ENCODE measurements at regions not wholly inside any gene's neighbourhood (a gene's known extent, or its start where the extent isn't known, plus 50 kb on each side); places are given as distances from the start of the nearest gene placed in this dataset.

GRCh38 chr13:78934336-78934735 lies 275.4 kb upstream of the OBI1 start:
- no peak for TF ChIP-seq MTERF4 (CRISPR knock-in tag; IDR thresholded peaks at IDR 0.05)
- no peak for TF ChIP-seq ZKSCAN1 (IDR thresholded peaks at IDR 0.05; ENCODE audit: low read length)
- TF ChIP-seq HINFP (CRISPR knock-in tag; IDR thresholded peaks at IDR 0.05; ENCODE audit: low read depth), result no peak
- TF ChIP-seq ZBTB2 (CRISPR knock-in tag; IDR thresholded peaks at IDR 0.05; ENCODE audit: low read depth), result no peak
- TF ChIP-seq POLR2AphosphoS2 (IDR thresholded peaks at IDR 0.05; ENCODE audit: low read depth, low read length), result no peak
- no peak for TF ChIP-seq ZBTB10 (CRISPR knock-in tag; IDR thresholded peaks at IDR 0.05; ENCODE audit: borderline replicate concordance)
- no peak for TF ChIP-seq CENPX (CRISPR knock-in tag; IDR thresholded peaks at IDR 0.05)
- TF ChIP-seq POLR2A (IDR thresholded peaks at IDR 0.05; ENCODE audit: insufficient read depth in 1 of 2, low read depth in 2 of 2, low read length in 2 of 2), result no peak
- TF ChIP-seq BCL3 (CRISPR knock-in tag; IDR thresholded peaks at IDR 0.05), result no peak
- no peak for TF ChIP-seq ZNF768 (CRISPR knock-in tag; IDR thresholded peaks at IDR 0.05)
- TF ChIP-seq SMAD9 (CRISPR knock-in tag; IDR thresholded peaks at IDR 0.05), result no peak
